ENCODE measurements at regions not wholly inside any gene's neighbourhood (a gene's known extent, or its start where the extent isn't known, plus 50 kb on each side); places are given as distances from the start of the nearest gene placed in this dataset.

GRCh38 chr7:79555571-79555970 is 102.1 kb upstream of the MAGI2 start:
- H3K4me1 ChIP-seq: no peaks in the 10 kb centered on the region
- no peaks in the 10 kb centered on the region for H3K36me3 ChIP-seq
- H3K4me3 ChIP-seq: no peak overlapping the region
- DNase-seq (ENCODE audit: low spot score): no peak
- no peak overlapping the region for H3K27ac ChIP-seq
- H3K9me3 ChIP-seq: no peaks in the 10 kb centered on the region
- TF ChIP-seq CTCF (IDR thresholded peaks at IDR 0.05): no peak
- no peaks in the 10 kb centered on the region for H3K27me3 ChIP-seq

GRCh38 chr7:79553811-79554555 is 100.5 kb upstream of the MAGI2 start:
- Histone ChIP-seq H3K36me3 (no peaks in the 10 kb centered on the region), H3K4me3 (no peak overlapping the region)
- no peak for DNase-seq (ENCODE audit: low spot score)

DNA sequence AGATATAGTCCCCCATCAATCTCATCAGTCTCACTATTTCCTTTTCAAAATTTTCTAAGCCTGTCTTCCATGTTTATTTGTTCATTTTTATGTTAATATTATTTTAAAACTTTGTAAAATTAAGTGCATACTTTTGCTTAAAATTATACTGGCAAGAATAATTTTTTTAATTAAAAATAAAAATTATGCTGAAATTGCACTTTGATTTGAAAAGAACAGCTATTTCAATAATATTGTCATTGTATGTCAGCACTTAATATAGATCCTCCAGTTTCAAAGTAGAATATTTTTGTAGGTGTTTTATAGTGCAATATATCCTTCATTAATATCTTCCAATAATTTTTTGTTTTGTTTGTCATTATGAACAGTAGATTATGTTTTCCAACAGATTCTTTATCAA is 99.0 kb upstream of the MAGI2 start:
- no peak for TF ChIP-seq CTCF (IDR thresholded peaks at IDR 0.05)
- DNase-seq (ENCODE audit: low spot score): no peak
- H3K9me3 ChIP-seq: no peaks in the 10 kb centered on the region
- H3K27ac ChIP-seq: no peak overlapping the region
- H3K27me3 ChIP-seq: no peaks in the 10 kb centered on the region
- no peak overlapping the region for H3K4me3 ChIP-seq
- no peaks in the 10 kb centered on the region for H3K36me3 ChIP-seq
- H3K4me1 ChIP-seq: no peaks in the 10 kb centered on the region

More at GRCh38 chr7:79553811-79554555, 100.5 kb upstream of the MAGI2 start:
- TF ChIP-seq CTCF (IDR thresholded peaks at IDR 0.05): no peak
- Histone ChIP-seq H3K27ac (no peak overlapping the region), H3K27me3 (no peaks in the 10 kb centered on the region), H3K9me3 (no peaks in the 10 kb centered on the region), H3K4me1 (no peaks in the 10 kb centered on the region)

- no peak overlapping the region for H3K27ac ChIP-seq
- no peak for TF ChIP-seq CTCF (IDR thresholded peaks at IDR 0.05)
Observed at GRCh38 chr7:79548727-79549126, 95.3 kb upstream of the MAGI2 start.

DNA sequence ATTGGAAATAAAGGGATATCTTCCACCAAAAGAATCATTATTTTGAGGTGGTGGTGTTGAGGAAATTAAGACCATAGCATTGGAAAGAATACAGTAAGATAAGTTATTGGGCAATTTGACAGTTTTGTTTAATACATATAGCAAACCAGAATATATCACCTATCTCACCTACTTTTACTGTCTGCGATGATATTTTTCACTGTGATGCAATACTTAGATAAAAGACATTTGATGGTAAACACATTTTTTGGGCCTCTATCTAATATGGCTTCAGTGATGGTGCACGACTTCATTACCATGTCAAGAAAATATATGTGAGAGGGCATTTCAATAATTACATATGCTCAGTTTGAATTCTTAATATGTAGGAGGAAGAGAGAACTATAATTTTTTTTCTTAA is 93.7 kb upstream of the MAGI2 start:
- no peak for DNase-seq (ENCODE audit: low spot score)
- no peaks in the 10 kb centered on the region for H3K27me3 ChIP-seq

More at GRCh38 chr7:79548727-79549126, 95.3 kb upstream of the MAGI2 start:
- no peaks in the 10 kb centered on the region for H3K9me3 ChIP-seq
- no peaks in the 10 kb centered on the region for H3K27me3 ChIP-seq
- H3K36me3 ChIP-seq: no peaks in the 10 kb centered on the region
- H3K4me3 ChIP-seq: no peak overlapping the region
- DNase-seq (ENCODE audit: low spot score): no peak
- no peaks in the 10 kb centered on the region for H3K4me1 ChIP-seq

More for the DNA sequence above, 93.7 kb upstream of the MAGI2 start:
- Histone ChIP-seq H3K4me3 (no peak overlapping the region), H3K9me3 (no peaks in the 10 kb centered on the region), H3K4me1 (no peaks in the 10 kb centered on the region), H3K27ac (no peak overlapping the region), H3K36me3 (no peaks in the 10 kb centered on the region)
- TF ChIP-seq CTCF (IDR thresholded peaks at IDR 0.05): no peak
